ENCODE measurements at regions not wholly inside any gene's neighbourhood (a gene's known extent, or its start where the extent isn't known, plus 50 kb on each side); places are given as distances from the start of the nearest gene placed in this dataset.
"Not testable (repeated sequence)": the region's sequence is repeated elsewhere in the genome, so short reads cannot be mapped to it uniquely, and the experiment has no call there.

- H3K4me1 ChIP-seq (ENCODE audit: control insufficient read depth in 2 of 3, insufficient read depth in 2 of 3, low read depth in 1 of 3, low read length in 3 of 3) = no peaks in the 10 kb centered on the region
- no peak overlapping the region for H3K27ac ChIP-seq (ENCODE audit: low read depth in 2 of 2, low read length in 2 of 2)
- no peak overlapping the region for H3K9ac ChIP-seq (ENCODE audit: low read length in 3 of 3)
- intact Hi-C loops (cut with DNase I) = no loop called here
- FAIRE-seq (no peak), DNase-seq (no peak)
- H3K27me3 ChIP-seq (ENCODE audit: control insufficient read depth, insufficient read depth, low read length) = no peaks in the 10 kb centered on the region
- H3K9me3 ChIP-seq (ENCODE audit: control insufficient read depth in 2 of 3, insufficient read depth in 1 of 3, low read length in 3 of 3) = no peaks in the 10 kb centered on the region
- no peaks in the 10 kb centered on the region for H3K36me3 ChIP-seq (ENCODE audit: control insufficient read depth in 2 of 3, insufficient read depth in 3 of 3, low read length in 3 of 3)
- TF ChIP-seq CTCF (IDR thresholded peaks at IDR 0.05; ENCODE audit: borderline replicate concordance, extremely low read depth, insufficient read depth) = no peak
- H3K4me3 ChIP-seq (ENCODE audit: low read length in 3 of 3) = no peak overlapping the region
Measured at GRCh38 chr4:126924237-126924636, 708.5 kb upstream of the INTU start.

- intact Hi-C loops (cut with DNase I); H3K9me3 ChIP-seq (ENCODE audit: control insufficient read depth in 2 of 3, insufficient read depth in 1 of 3, low read length in 3 of 3); H3K4me3 ChIP-seq (ENCODE audit: low read length in 3 of 3); H3K9ac ChIP-seq (ENCODE audit: low read length in 3 of 3); H3K27me3 ChIP-seq (ENCODE audit: control insufficient read depth, insufficient read depth, low read length); H3K36me3 ChIP-seq (ENCODE audit: control insufficient read depth in 2 of 3, insufficient read depth in 3 of 3, low read length in 3 of 3); DNase-seq; H3K27ac ChIP-seq (ENCODE audit: low read depth in 2 of 2, low read length in 2 of 2); FAIRE-seq; H3K4me1 ChIP-seq (ENCODE audit: control insufficient read depth in 2 of 3, insufficient read depth in 2 of 3, low read depth in 1 of 3, low read length in 3 of 3): not testable (repeated sequence)
Measured at GRCh38 chr4:126930059-126930458, 702.7 kb upstream of the INTU start.

GRCh38 chr4:126935801-126936200 is 697.0 kb upstream of the INTU start:
- TF ChIP-seq CTCF (IDR thresholded peaks at IDR 0.05; ENCODE audit: borderline replicate concordance, extremely low read depth, insufficient read depth) = no peak
- Histone ChIP-seq H3K9me3 (ENCODE audit: control insufficient read depth in 2 of 3, insufficient read depth in 1 of 3, low read length in 3 of 3) (no peaks in the 10 kb centered on the region), H3K27me3 (ENCODE audit: control insufficient read depth, insufficient read depth, low read length) (no peaks in the 10 kb centered on the region), H3K27ac (ENCODE audit: low read depth in 2 of 2, low read length in 2 of 2) (no peak overlapping the region), H3K9ac (ENCODE audit: low read length in 3 of 3) (no peak overlapping the region), H3K4me1 (ENCODE audit: control insufficient read depth in 2 of 3, insufficient read depth in 2 of 3, low read depth in 1 of 3, low read length in 3 of 3) (no peaks in the 10 kb centered on the region), H3K4me3 (ENCODE audit: low read length in 3 of 3) (no peak overlapping the region), H3K36me3 (ENCODE audit: control insufficient read depth in 2 of 3, insufficient read depth in 3 of 3, low read length in 3 of 3) (no peaks in the 10 kb centered on the region)
- intact Hi-C loops (cut with DNase I) = no loop called here
- FAIRE-seq (no peak), DNase-seq (no peak)

GRCh38 chr4:126937342-126937741 is 695.4 kb upstream of the INTU start:
- Histone ChIP-seq H3K4me3 (ENCODE audit: low read length in 3 of 3) (no peak overlapping the region), H3K9me3 (ENCODE audit: control insufficient read depth in 2 of 3, insufficient read depth in 1 of 3, low read length in 3 of 3) (no peaks in the 10 kb centered on the region), H3K4me1 (ENCODE audit: control insufficient read depth in 2 of 3, insufficient read depth in 2 of 3, low read depth in 1 of 3, low read length in 3 of 3) (no peaks in the 10 kb centered on the region), H3K27me3 (ENCODE audit: control insufficient read depth, insufficient read depth, low read length) (no peaks in the 10 kb centered on the region), H3K9ac (ENCODE audit: low read length in 3 of 3) (no peak overlapping the region), H3K27ac (ENCODE audit: low read depth in 2 of 2, low read length in 2 of 2) (no peak overlapping the region), H3K36me3 (ENCODE audit: control insufficient read depth in 2 of 3, insufficient read depth in 3 of 3, low read length in 3 of 3) (no peaks in the 10 kb centered on the region)
- no peak for FAIRE-seq
- intact Hi-C loops (cut with DNase I) = no loop called here
- no peak for DNase-seq
- TF ChIP-seq CTCF (IDR thresholded peaks at IDR 0.05; ENCODE audit: borderline replicate concordance, extremely low read depth, insufficient read depth) = no peak

All from kidney (tissue), 13 donors.